ENCODE measurements at regions not wholly inside any gene's neighbourhood (a gene's known extent, or its start where the extent isn't known, plus 50 kb on each side); places are given as distances from the start of the nearest gene placed in this dataset.

GRCh38 chr6:95784019-95784418, 206.7 kb downstream of the MANEA start:
- DNase-seq: no peak

- DNase-seq: no peak
These were observed 207.5 kb downstream of the MANEA start for GRCh38 chr6:95784869-95785268.

- no peak for DNase-seq
These were observed 208.4 kb downstream of the MANEA start for GRCh38 chr6:95785785-95786184.

- no peak for DNase-seq
These were observed 209.5 kb downstream of the MANEA start for GRCh38 chr6:95786802-95787201.

- no peak for DNase-seq
These were observed 213.5 kb downstream of the MANEA start for GRCh38 chr6:95790787-95791186.

- no peak for DNase-seq
These were observed 217.4 kb downstream of the MANEA start for GRCh38 chr6:95794749-95795148.

GRCh38 chr6:95795927-95796326, 218.6 kb downstream of the MANEA start:
- DNase-seq: no peak

- no peak for DNase-seq
These were observed 218.7 kb upstream of the FUT9 start for GRCh38 chr6:95797054-95797453.

GRCh38 chr6:95802978-95803377, 212.8 kb upstream of the FUT9 start:
- no peak for DNase-seq

- DNase-seq: no peak
These were observed 211.9 kb upstream of the FUT9 start for GRCh38 chr6:95803889-95804288.

GRCh38 chr6:95804847-95805541, 210.8 kb upstream of the FUT9 start:
- no peak for DNase-seq

GRCh38 chr6:95805699-95806098, 210.1 kb upstream of the FUT9 start:
- no peak for DNase-seq

- DNase-seq: no peak
These were observed 200.3 kb upstream of the FUT9 start for GRCh38 chr6:95815389-95816056.

- no peak for DNase-seq
These were observed 196.3 kb upstream of the FUT9 start for GRCh38 chr6:95819461-95819860.

- DNase-seq: peak in 2 of 3 donors; percentile 1 to 2
These were observed 195.8 kb upstream of the FUT9 start for GRCh38 chr6:95819939-95820338.

GRCh38 chr6:95830859-95831557, 184.8 kb upstream of the FUT9 start:
- no peak for DNase-seq

- DNase-seq: no peak
These were observed 177.9 kb upstream of the FUT9 start for GRCh38 chr6:95837890-95838289.

GRCh38 chr6:95841560-95841959, 174.2 kb upstream of the FUT9 start:
- DNase-seq: no peak

- no peak for DNase-seq
These were observed 169.1 kb upstream of the FUT9 start for GRCh38 chr6:95846652-95847051.

- DNase-seq: no peak
These were observed 168.7 kb upstream of the FUT9 start for GRCh38 chr6:95847061-95847460.

GRCh38 chr6:95848717-95849116, 167.1 kb upstream of the FUT9 start:
- no peak for DNase-seq

GRCh38 chr6:95856876-95857364, 158.9 kb upstream of the FUT9 start:
- DNase-seq: no peak

- no peak for DNase-seq
These were observed 149.9 kb upstream of the FUT9 start for GRCh38 chr6:95865857-95866256.

- DNase-seq: no peak
These were observed 149.0 kb upstream of the FUT9 start for GRCh38 chr6:95866732-95867131.
